ENCODE measurements at regions not wholly inside any gene's neighbourhood (a gene's known extent, or its start where the extent isn't known, plus 50 kb on each side); places are given as distances from the start of the nearest gene placed in this dataset.

DNA sequence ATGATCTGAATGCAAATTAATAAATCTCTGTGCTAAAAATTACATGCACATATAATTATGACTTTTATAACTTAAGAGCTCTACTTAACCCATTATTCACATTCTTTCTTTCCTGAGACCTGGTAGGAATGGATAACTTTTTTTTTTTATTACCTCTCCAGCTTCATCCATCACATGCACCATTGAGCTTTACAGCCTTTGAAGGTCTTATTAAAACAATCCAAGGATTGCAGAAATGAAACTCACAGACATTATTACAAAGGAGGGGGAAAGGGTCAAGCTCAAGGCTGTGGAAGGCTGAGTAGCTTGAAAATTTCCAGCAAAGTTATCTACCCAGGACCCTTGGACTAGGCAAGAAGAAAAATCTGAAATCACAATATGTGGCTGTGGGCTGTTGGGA, 202.5 kb upstream of the GRIP1 start:
- FAIRE-seq = no peak
- Histone ChIP-seq H3K9ac (ENCODE audit: insufficient read depth, low read depth, low read length) (no peak overlapping the region), H3K79me2 (ENCODE audit: insufficient read depth, low read length) (no peaks in the 10 kb centered on the region), H3K27ac (ENCODE audit: extremely low read length, insufficient read depth, low read length) (no peak overlapping the region), H3K27me3 (ENCODE audit: control insufficient read depth in 1 of 2, insufficient read depth in 2 of 2, low read length in 2 of 2) (peaks cover 0 to 9% of the 10 kb centered on the region in 2 experiments; a peak in 2 of 5 replicates), H3K9me3 (ENCODE audit: low read length) (no peaks in the 10 kb centered on the region), H2AFZ (ENCODE audit: low read length) (no peak overlapping the region), H4K20me1 (ENCODE audit: insufficient read depth, low read length) (no peaks in the 10 kb centered on the region), H3K36me3 (replicated peaks in 1 of 2; ENCODE audit: control insufficient read depth in 1 of 2, insufficient read depth in 2 of 2, low read length in 2 of 2) (no peaks in the 10 kb centered on the region), H3K4me3 (replicated peaks in 1 of 3; ENCODE audit: insufficient read depth in 1 of 3, low read depth in 2 of 3, low read length in 3 of 3) (no peak overlapping the region), H3K4me1 (ENCODE audit: insufficient read depth, low read length) (no peaks in the 10 kb centered on the region), H3K4me2 (ENCODE audit: low read depth, low read length) (no peak overlapping the region)
- no peak for DNase-seq (ENCODE audit: low spot score)
- in situ Hi-C loops (cut with HindIII; ENCODE audit: extremely low pct_ligation_motif_present, low pct_unique_long_range_greater_than_20kb) = no loop called here
- ATAC-seq = no peak
- no TSS peak for BruUV-seq (replicated peaks)
- ChIA-PET POLR2A (no interaction called here), CTCF (ENCODE audit: low intra/inter-chr PET ratio, low total read pairs) (no interaction called here)
- TF ChIP-seq NFE2 (CRISPR knock-in tag; IDR thresholded peaks at IDR 0.05) (no peak), ZBTB3 (CRISPR knock-in tag; IDR thresholded peaks at IDR 0.05; ENCODE audit: borderline replicate concordance, low read depth) (no peak), FOSL1 (CRISPR knock-in tag; IDR thresholded peaks at IDR 0.05; ENCODE audit: borderline replicate concordance) (no peak), REL (CRISPR knock-in tag; conservative IDR thresholded peaks at IDR 0.05) (no peak), ONECUT2 (CRISPR knock-in tag; IDR thresholded peaks at IDR 0.05) (no peak), KLF6 (CRISPR knock-in tag; IDR thresholded peaks at IDR 0.05) (no peak), NPAS2 (CRISPR knock-in tag; IDR thresholded peaks at IDR 0.05; ENCODE audit: borderline replicate concordance) (no peak), GABPB1 (CRISPR knock-in tag; IDR thresholded peaks at IDR 0.05) (no peak), PHF20 (CRISPR knock-in tag; IDR thresholded peaks at IDR 0.05) (no peak), ZMYM4 (CRISPR knock-in tag; IDR thresholded peaks at IDR 0.05) (no peak), ZNF879 (CRISPR knock-in tag; IDR thresholded peaks at IDR 0.05) (no peak), ZNF788 (CRISPR knock-in tag; IDR thresholded peaks at IDR 0.05; ENCODE audit: borderline replicate concordance) (no peak), TAF1 (CRISPR knock-in tag; IDR thresholded peaks at IDR 0.05) (no peak), NR1H2 (CRISPR knock-in tag; IDR thresholded peaks at IDR 0.05; ENCODE audit: borderline replicate concordance, low read depth) (no peak), BHLHE40 (IDR thresholded peaks at IDR 0.05; ENCODE audit: low read length) (no peak)
- TF ChIP-seq, protein P1, sequence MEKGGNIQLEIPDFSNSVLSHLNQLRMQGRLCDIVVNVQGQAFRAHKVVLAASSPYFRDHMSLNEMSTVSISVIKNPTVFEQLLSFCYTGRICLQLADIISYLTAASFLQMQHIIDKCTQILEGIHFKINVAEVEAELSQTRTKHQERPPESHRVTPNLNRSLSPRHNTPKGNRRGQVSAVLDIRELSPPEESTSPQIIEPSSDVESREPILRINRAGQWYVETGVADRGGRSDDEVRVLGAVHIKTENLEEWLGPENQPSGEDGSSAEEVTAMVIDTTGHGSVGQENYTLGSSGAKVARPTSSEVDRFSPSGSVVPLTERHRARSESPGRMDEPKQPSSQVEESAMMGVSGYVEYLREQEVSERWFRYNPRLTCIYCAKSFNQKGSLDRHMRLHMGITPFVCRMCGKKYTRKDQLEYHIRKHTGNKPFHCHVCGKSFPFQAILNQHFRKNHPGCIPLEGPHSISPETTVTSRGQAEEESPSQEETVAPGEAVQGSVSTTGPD (CRISPR knock-in tag; IDR thresholded peaks at IDR 0.05) = no peak
- TF ChIP-seq, protein P2, sequence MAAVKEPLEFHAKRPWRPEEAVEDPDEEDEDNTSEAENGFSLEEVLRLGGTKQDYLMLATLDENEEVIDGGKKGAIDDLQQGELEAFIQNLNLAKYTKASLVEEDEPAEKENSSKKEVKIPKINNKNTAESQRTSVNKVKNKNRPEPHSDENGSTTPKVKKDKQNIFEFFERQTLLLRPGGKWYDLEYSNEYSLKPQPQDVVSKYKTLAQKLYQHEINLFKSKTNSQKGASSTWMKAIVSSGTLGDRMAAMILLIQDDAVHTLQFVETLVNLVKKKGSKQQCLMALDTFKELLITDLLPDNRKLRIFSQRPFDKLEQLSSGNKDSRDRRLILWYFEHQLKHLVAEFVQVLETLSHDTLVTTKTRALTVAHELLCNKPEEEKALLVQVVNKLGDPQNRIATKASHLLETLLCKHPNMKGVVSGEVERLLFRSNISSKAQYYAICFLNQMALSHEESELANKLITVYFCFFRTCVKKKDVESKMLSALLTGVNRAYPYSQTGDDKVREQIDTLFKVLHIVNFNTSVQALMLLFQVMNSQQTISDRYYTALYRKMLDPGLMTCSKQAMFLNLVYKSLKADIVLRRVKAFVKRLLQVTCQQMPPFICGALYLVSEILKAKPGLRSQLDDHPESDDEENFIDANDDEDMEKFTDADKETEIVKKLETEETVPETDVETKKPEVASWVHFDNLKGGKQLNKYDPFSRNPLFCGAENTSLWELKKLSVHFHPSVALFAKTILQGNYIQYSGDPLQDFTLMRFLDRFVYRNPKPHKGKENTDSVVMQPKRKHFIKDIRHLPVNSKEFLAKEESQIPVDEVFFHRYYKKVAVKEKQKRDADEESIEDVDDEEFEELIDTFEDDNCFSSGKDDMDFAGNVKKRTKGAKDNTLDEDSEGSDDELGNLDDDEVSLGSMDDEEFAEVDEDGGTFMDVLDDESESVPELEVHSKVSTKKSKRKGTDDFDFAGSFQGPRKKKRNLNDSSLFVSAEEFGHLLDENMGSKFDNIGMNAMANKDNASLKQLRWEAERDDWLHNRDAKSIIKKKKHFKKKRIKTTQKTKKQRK (IDR thresholded peaks at IDR 0.05; ENCODE audit: low read length) = no peak
- intact Hi-C loops (cut with micrococcal nuclease; ENCODE audit: unreplicated experiment) = no loop called here

All from HepG2 (cell line).